Lower leg skin (tissue), 4 donors: ENCODE measurements at regions not wholly inside any gene's neighbourhood (a gene's known extent, or its start where the extent isn't known, plus 50 kb on each side); places are given as distances from the start of the nearest gene placed in this dataset.

Experiments
- DNase-seq, 2 donors: peaks; one replicate each; pipeline ENCODE4 v3.0.0-alpha.2; 2019; ENCODE audit warnings: low spot score in 2 of 2
- H3K4me3 ChIP-seq: fragments of 200-600 bp; sonication (generic); 2 replicates; pipeline ENCODE4 v1.5.1; 2017; ENCODE audit warnings: mild to moderate bottlenecking, low read depth; ENCODE audit not compliant: poor library complexity, severe bottlenecking
- POLR2A ChIP-seq, 2 donors: fragments of 450-650 bp; IDR thresholded peaks; one replicate each; pipeline ENCODE4 v1.6.1; 2016 to 2017; ENCODE audit warnings: antibody characterized with exemption in 2 of 2, mild to moderate bottlenecking in 1 of 2, moderate library complexity in 1 of 2
- WGBS, 2 donors: methylation state at CpG; one replicate each; pipeline ENCODE4 v1.1.5; 2018; 5-methylcytosine and 5-hydroxymethylcytosine counted together
- intact Hi-C: fragments of 100-400 bp; cut with DNase I; formaldehyde crosslinking; loops from one replicate; pipeline ENCODE4 v1.15.0; 2023; ENCODE audit warnings: low total_unique reads
- TF ChIP-seq, protein P1 (sequence below), 3 donors: fragments of 450-650 bp; IDR thresholded peaks; one replicate each; pipeline ENCODE4 v1.5.1; 2016; ENCODE audit warnings: antibody characterized with exemption in 3 of 3, mild to moderate bottlenecking in 3 of 3, moderate library complexity in 2 of 3

GRCh38 chr2:10220902-10221391 lies 81.8 kb upstream of the HPCAL1 start:
- 73 to 74% methylated on average over 9 of the region's 9 CpGs for WGBS, 2 donors
- intact Hi-C loops, result loop anchor here (5.0 kb wide), 1 partner anchor 1429 kb away; no protein-coding TSS in a partner anchor
- DNase-seq, result no peak
- no peak overlapping the region for H3K4me3 ChIP-seq
- TF ChIP-seq, protein P1, sequence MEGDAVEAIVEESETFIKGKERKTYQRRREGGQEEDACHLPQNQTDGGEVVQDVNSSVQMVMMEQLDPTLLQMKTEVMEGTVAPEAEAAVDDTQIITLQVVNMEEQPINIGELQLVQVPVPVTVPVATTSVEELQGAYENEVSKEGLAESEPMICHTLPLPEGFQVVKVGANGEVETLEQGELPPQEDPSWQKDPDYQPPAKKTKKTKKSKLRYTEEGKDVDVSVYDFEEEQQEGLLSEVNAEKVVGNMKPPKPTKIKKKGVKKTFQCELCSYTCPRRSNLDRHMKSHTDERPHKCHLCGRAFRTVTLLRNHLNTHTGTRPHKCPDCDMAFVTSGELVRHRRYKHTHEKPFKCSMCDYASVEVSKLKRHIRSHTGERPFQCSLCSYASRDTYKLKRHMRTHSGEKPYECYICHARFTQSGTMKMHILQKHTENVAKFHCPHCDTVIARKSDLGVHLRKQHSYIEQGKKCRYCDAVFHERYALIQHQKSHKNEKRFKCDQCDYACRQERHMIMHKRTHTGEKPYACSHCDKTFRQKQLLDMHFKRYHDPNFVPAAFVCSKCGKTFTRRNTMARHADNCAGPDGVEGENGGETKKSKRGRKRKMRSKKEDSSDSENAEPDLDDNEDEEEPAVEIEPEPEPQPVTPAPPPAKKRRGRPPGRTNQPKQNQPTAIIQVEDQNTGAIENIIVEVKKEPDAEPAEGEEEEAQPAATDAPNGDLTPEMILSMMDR (IDR thresholded peaks at IDR 0.05), result no peak

- intact Hi-C loops, result loop anchor here (5.0 kb wide), 1 partner anchor 1429 kb away; no protein-coding TSS in a partner anchor
- TF ChIP-seq POLR2A (IDR thresholded peaks at IDR 0.05), result no peak
- TF ChIP-seq, protein P1 (IDR thresholded peaks at IDR 0.05), result no peak
- H3K4me3 ChIP-seq, result no peak overlapping the region
- WGBS, 2 donors, result 59 to 60% methylated on average over 11 of the region's 11 CpGs
- DNase-seq, result no peak
Observed at GRCh38 chr2:10221443-10221842, 81.3 kb upstream of the HPCAL1 start.

GRCh38 chr2:10221976-10222870 lies 80.5 kb upstream of the HPCAL1 start:
- 78 to 80% methylated on average over 19 of the region's 19 CpGs for WGBS, 2 donors

DNA sequence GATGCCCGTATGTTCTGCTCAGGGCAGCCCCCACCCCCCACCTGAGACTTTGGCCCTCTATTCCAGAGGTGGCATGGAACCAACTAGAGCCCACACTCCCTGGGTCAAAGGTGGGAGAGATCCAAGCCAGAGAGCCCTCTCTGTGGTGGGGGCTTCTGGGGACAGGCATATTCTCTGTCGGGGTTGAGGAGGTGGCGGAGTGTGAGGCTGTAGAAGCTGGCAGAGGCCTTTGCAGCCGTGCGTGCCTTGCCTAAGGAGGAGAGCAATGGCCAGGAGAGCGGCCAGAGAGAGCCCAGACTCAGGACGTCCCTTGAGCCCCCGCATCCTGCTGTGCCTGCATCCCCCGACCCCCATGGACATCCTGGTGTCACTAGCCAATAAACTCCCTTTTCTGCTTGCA lies 79.2 kb upstream of the HPCAL1 start:
- no peak for TF ChIP-seq POLR2A (IDR thresholded peaks at IDR 0.05)
- TF ChIP-seq, protein P1 (IDR thresholded peaks at IDR 0.05), result no peak
- intact Hi-C loops, result loop anchor here (5.0 kb wide), 1 partner anchor 1431 kb away; no protein-coding TSS in a partner anchor
- no peak for DNase-seq
- H3K4me3 ChIP-seq, result no peak overlapping the region
- 82 to 89% methylated on average over 9 of the region's 9 CpGs for WGBS, 2 donors

More at GRCh38 chr2:10221976-10222870, 80.5 kb upstream of the HPCAL1 start:
- intact Hi-C loops, result loop anchor here (5.0 kb wide), 1 partner anchor 1430 kb away; no protein-coding TSS in a partner anchor
- no peak for DNase-seq
- no peak overlapping the region for H3K4me3 ChIP-seq
- TF ChIP-seq, protein P1 (IDR thresholded peaks at IDR 0.05), result no peak
- no peak for TF ChIP-seq POLR2A (IDR thresholded peaks at IDR 0.05)

- DNase-seq, result no peak
- TF ChIP-seq, protein P1 (IDR thresholded peaks at IDR 0.05), result no peak
- intact Hi-C loops, result loop anchor here (5.0 kb wide), 1 partner anchor 1432 kb away; no protein-coding TSS in a partner anchor
- WGBS, 2 donors, result 87 to 94% methylated on average over 16 of the region's 16 CpGs
- no peak overlapping the region for H3K4me3 ChIP-seq
Observed at GRCh38 chr2:10223932-10224720, 78.6 kb upstream of the HPCAL1 start.
